ENCODE measurements at regions not wholly inside any gene's neighbourhood (a gene's known extent, or its start where the extent isn't known, plus 50 kb on each side); places are given as distances from the start of the nearest gene placed in this dataset.

DNA sequence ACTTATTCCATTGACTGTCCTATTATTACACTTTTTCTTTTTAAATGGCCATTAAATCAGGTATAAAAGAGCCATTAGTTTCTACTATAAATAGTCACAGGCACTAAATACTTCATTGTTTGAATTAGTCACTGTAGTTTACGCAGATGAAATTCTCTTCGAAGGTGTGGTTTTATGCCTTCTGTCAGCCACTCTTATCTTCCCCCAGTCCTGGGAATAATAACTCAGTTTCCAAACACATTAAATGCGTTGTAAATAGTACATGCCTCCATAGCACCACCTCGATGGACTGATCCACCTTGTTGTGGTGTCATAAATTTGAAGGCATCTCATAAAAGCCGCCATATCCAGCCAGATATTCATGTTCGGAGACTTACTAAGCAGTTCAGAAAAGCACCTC, 72.1 kb upstream of the PARD3B start:
- peaks cover 4% of the 10 kb centered on the region for H3K27me3 Mint-ChIP-seq (ENCODE audit: low read depth)
- H3K27ac Mint-ChIP-seq, result peak overlapping the region in 1 of 3 experiments; percentile 29
- H3K4me1 Mint-ChIP-seq, result no peaks in the 10 kb centered on the region
- H3K4me3 Mint-ChIP-seq, result no peak overlapping the region
- H3K36me3 Mint-ChIP-seq (ENCODE audit: low read depth), result no peaks in the 10 kb centered on the region
- H3K9me3 Mint-ChIP-seq, result no peaks in the 10 kb centered on the region
- TF ChIP-seq, protein P1, sequence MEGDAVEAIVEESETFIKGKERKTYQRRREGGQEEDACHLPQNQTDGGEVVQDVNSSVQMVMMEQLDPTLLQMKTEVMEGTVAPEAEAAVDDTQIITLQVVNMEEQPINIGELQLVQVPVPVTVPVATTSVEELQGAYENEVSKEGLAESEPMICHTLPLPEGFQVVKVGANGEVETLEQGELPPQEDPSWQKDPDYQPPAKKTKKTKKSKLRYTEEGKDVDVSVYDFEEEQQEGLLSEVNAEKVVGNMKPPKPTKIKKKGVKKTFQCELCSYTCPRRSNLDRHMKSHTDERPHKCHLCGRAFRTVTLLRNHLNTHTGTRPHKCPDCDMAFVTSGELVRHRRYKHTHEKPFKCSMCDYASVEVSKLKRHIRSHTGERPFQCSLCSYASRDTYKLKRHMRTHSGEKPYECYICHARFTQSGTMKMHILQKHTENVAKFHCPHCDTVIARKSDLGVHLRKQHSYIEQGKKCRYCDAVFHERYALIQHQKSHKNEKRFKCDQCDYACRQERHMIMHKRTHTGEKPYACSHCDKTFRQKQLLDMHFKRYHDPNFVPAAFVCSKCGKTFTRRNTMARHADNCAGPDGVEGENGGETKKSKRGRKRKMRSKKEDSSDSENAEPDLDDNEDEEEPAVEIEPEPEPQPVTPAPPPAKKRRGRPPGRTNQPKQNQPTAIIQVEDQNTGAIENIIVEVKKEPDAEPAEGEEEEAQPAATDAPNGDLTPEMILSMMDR (IDR thresholded peaks at IDR 0.05; ENCODE audit: unreplicated experiment in 3 of 3), result no peak

DNA sequence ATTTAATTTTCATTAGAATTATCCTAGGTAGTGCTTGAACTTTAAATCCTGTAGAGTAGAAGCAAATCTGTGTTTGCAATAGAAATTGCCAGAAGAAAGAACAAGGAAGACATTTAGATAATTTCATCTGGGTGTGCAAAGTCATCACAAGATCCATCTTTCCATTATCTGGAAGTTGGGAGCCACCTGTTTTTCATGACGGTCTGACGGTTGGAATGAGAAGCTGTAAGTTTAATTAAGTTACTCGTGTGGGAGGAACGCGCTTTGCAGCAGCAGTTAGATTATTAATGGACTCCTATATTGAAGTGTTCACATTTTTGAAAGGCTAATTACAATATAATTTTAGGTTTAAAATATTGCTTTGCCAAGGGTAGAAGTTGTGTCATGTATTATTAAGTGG, 69.9 kb upstream of the PARD3B start:
- no peaks in the 10 kb centered on the region for H3K4me1 Mint-ChIP-seq
- H3K9me3 Mint-ChIP-seq, result no peaks in the 10 kb centered on the region

DNA sequence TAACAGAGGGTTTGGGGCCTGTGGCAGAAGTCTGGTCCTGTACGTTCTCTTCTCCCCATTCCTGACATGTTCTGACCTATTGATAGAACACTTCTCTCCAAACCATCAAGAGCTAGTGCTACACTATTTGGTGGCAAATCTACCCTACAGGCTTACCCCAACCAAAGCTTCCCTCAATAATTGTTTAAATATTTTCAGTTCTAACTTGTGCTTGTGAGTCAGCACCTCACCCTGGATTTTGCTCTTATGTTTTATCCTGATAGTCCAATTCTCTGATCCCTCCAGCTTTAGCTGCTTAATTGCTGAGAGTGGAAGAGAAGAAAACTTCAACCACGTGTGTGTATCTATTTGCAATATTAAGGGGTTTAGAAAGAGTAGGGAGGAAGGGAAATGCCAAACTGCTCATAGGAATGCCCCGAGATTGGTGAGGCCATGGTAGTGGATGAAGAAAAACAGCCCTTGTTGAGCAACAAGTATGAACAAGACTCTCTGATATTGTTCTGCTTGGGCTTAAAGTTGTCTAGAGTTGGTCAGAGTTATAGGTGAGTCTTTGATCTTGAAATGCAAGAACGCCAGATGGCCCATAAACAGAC, 67.8 kb upstream of the PARD3B start:
- Mint-ChIP-seq H3K27me3 (ENCODE audit: low read depth) (no peaks in the 10 kb centered on the region), H3K27ac (peak overlapping the region in 2 of 3 experiments; percentile 53 to 84), H3K36me3 (ENCODE audit: low read depth) (no peaks in the 10 kb centered on the region)

More for the DNA sequence above, 69.9 kb upstream of the PARD3B start:
- H3K36me3 Mint-ChIP-seq (ENCODE audit: low read depth), result no peaks in the 10 kb centered on the region
- H3K27me3 Mint-ChIP-seq (ENCODE audit: low read depth), result peaks cover 3% of the 10 kb centered on the region
- no peak overlapping the region for H3K4me3 Mint-ChIP-seq
- peak overlapping the region; percentile 51 to 96 (median 88) for H3K27ac Mint-ChIP-seq
- TF ChIP-seq, protein P1 (IDR thresholded peaks at IDR 0.05; ENCODE audit: unreplicated experiment in 3 of 3), result no peak

DNA sequence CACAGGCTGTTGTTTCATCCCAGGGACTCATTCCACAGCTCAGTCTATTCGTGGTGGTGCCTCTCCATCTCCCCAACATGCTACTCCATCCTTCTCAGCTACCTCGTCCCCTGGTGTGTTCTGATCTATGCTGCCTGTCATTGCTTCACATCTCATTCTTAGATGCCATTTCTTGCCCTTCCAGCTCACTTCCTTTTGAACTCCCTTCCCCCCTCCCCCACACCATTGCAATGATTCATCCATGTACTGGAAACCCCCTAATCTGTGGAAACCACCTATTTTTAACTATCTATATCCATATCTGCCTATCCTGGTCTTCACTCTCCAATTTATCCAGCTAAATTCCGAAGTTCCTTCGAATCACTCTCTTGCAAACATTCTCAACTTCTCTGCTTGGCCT, 65.7 kb upstream of the PARD3B start:
- Mint-ChIP-seq H3K27ac (no peak overlapping the region), H3K4me1 (no peaks in the 10 kb centered on the region), H3K9me3 (no peaks in the 10 kb centered on the region), H3K27me3 (ENCODE audit: low read depth) (no peaks in the 10 kb centered on the region), H3K36me3 (ENCODE audit: low read depth) (no peaks in the 10 kb centered on the region), H3K4me3 (no peak overlapping the region)
- TF ChIP-seq, protein P1 (IDR thresholded peaks at IDR 0.05; ENCODE audit: unreplicated experiment in 3 of 3), result no peak

More for the DNA sequence above, 67.8 kb upstream of the PARD3B start:
- Mint-ChIP-seq H3K4me1 (no peaks in the 10 kb centered on the region), H3K4me3 (no peak overlapping the region), H3K9me3 (no peaks in the 10 kb centered on the region)
- TF ChIP-seq, protein P1 (IDR thresholded peaks at IDR 0.05; ENCODE audit: unreplicated experiment in 3 of 3), result no peak

DNA sequence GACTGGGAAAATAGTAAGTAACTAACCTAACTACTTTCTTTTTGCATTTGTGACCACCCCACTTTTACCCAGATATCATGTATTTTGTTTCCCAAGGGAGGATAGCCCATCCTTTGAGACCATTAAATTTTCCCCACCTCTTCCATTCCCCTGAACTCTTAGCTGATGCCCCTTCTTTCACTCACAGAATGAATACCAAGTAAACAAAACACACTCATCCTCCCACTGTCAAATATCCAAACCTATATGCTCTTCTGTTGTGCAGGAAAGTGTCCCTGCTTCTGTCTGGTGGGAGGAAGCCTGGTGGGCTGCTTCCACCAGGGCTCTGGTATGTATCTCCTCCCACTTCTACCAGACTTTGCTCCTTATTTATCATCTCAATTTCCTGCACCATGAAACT, 64.6 kb upstream of the PARD3B start:
- no peak overlapping the region for H3K27ac Mint-ChIP-seq
- H3K4me1 Mint-ChIP-seq, result no peaks in the 10 kb centered on the region
- no peaks in the 10 kb centered on the region for H3K36me3 Mint-ChIP-seq (ENCODE audit: low read depth)
- no peaks in the 10 kb centered on the region for H3K9me3 Mint-ChIP-seq
- TF ChIP-seq, protein P1 (IDR thresholded peaks at IDR 0.05; ENCODE audit: unreplicated experiment in 3 of 3), result no peak
- H3K4me3 Mint-ChIP-seq, result no peak overlapping the region
- no peaks in the 10 kb centered on the region for H3K27me3 Mint-ChIP-seq (ENCODE audit: low read depth)

DNA sequence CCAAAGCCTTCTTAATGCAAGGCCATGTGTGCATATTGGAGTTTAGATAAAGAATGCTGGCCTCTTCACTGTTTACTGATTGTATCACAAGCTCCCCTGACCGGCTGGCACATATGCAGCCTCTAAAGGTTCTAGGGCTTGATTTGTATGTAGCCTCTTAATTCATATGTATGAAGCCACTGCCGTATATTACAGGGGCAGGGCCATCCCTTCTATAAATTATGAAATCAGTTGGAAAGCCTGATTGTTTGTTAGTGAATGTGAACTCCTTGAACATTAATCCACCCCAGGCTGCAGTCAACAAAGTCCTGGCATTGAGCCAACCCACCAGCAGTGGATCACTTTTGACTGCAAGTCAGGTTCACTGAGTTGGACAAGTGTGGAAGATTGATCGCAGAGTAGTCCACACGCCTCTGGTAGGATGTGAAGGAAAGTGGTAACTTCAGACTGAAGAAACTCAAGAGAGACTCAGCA, 61.6 kb upstream of the PARD3B start:
- Mint-ChIP-seq H3K4me1 (peaks cover 23% of the 10 kb centered on the region), H3K36me3 (ENCODE audit: low read depth) (no peaks in the 10 kb centered on the region), H3K27me3 (ENCODE audit: low read depth) (no peaks in the 10 kb centered on the region), H3K9me3 (no peaks in the 10 kb centered on the region), H3K4me3 (no peak overlapping the region), H3K27ac (no peak overlapping the region)
- TF ChIP-seq, protein P1 (IDR thresholded peaks at IDR 0.05; ENCODE audit: unreplicated experiment in 3 of 3), result no peak

Data from nephron (organoid).